Stimulated activated CD4-positive, alpha-beta T cell treated with anti-CD3 and anti-CD28 coated beads, TNF-alpha, amount 100 ng/mL, for 48 hours (primary cell): ENCODE measurements at regions not wholly inside any gene's neighbourhood (a gene's known extent, or its start where the extent isn't known, plus 50 kb on each side); places are given as distances from the start of the nearest gene placed in this dataset.

Source experiments
- DNase-seq, 3 donors: peaks; one replicate each; pipeline ENCODE4 v3.0.0-alpha.2; 2020; ENCODE audit warnings: low read depth in 3 of 3

DNA sequence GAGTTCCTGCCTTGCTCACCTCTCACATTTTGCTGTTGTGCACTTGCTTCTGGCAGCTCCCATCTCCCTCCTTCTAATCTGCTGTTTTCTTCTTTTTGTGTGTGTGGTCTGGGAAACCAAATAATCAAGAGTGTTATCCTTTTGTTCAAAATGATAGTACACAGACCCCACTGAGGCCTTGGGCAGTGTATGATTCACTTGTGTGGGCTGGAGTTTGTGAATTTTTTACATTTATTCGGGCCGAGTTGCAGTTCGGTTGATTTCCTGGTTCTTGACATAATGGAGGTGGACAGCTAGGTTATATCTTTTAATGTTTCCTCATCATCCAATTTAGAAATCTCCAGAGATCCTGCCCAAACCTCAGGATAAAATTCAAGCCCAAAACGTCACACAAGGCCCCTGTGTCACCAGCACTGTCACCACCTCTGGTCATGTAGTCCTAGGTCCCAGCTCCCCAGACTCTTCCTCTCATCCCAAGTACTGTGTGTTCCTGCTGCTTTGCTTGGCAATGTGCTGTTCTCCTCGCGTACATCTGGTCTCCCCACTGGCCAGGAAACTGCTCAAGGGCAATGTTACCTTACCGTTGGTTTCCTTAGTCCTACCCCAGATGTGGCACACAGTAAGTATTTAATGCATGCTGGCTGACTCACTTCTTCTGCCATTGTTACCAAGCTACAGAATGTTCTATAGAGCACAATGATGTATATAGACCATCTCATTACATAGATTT, 55.7 kb upstream of the PHACTR2 start:
- no peak for DNase-seq

DNA sequence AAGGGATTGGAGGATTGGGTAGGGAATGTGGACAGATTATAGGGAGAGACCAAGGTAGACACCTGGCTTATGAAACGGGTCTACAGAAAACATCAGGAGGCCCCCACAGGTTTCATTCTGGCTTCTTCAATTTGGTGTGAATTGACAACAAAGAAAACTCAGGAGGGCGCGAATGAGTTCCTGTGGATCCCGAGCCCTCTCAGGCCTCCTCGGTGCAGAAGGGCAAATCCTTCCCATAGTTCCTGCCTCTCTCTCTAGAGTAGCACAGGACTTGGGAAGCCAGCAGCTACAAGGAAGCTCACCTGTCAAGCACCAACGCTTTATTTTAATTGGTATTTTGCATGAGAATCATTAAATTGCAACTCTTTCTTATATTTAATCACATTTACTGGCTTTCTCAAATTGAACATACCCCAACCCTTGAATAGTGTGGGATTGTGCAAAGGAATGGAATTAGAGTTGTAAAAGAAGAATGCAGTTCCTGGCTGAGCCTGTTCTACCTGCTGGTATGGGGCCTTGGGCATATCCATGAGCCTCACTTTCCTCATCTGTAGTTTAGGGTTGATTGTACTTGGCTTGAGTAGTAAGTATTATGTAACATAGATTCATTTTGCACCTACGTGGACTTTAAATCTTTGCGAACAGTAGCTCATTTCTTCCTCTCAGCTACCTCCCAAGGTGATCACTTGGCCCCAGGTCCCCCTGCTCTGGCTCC, 56.4 kb upstream of the PHACTR2 start:
- DNase-seq, result no peak

DNA sequence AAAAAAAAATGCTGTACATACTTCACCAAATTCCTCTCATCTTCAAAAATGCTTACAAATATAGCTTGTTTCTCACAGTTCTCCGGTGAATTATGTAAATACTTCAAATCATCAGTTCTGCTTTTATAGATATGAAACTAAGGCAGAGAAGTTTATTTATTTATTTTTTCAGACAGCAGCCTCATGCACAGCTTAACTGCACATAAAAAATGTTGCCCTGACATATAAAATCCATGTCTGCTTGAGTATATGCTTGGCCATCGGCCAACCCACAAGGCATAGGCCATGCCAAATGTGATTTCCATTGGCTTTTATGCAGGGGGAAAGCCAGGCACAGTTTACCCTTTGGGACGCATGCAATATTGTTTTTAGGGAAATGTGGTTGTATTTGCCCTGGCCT, 57.3 kb upstream of the PHACTR2 start:
- DNase-seq, result no peak

DNA sequence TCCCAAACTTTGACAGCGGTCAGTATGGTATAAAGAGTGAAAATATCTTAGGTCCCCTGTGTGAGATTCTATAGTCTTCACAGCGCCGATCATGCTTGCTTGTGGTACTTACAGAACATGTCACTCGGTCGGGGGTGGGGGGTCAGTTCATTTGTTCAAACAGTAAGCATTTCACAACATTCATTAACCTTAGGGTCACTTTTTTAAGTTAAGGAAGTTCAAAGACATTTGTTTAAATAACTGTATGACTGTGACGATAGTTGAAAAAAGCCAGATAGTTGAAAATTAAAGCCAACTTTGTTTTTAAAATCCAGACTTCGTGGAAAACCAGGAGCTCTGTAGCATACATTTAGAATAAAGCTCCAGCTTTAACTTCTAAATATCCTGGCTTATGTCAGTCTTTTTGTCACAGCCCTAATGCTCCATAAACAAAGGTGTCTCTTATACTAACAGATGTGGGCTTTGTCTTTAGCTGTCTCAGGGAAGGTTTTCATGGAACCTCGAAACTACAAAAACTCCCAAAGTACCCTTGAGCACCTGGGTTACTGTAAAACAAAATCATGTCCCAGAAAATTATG, 57.9 kb upstream of the PHACTR2 start:
- no peak for DNase-seq

DNA sequence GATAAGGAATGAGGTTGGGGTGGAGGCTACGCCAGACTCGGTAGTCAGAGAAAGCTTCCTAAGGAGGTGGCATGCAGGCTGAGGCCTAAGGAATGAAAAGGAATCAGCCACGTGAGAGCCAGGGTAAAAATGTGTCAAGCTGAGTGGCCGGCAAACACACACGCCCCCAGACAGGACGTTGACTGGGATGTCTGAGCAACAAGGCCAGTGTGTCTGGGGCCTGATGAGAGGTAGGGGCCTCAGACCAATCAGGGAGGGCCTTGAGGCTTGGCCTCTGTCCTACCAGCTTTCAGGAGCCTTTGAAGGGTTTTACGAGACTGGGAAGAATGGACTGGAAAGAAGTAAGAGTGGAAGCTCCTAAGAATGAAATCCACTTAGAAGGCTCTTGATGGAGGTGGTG, 61.0 kb upstream of the PHACTR2 start:
- DNase-seq, result no peak

DNA sequence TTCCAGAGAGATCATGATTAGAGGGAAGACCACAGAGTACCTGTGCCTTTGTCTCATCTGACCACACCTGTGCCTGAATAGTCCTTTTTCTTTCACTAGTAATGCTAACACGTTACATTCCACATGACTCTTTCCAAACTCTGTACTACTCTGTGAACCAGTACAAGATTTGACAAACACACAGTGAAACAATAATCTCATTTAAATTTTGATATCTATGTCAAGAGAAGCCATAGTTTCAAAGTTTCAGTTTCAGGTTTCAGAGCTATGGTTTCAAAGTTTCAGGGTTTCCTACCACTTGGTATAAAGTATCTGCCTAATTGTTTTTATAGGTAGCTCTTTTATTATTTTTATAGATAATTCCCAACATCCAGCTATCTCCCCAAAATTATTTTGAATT, 62.0 kb upstream of the PHACTR2 start:
- no peak for DNase-seq

DNA sequence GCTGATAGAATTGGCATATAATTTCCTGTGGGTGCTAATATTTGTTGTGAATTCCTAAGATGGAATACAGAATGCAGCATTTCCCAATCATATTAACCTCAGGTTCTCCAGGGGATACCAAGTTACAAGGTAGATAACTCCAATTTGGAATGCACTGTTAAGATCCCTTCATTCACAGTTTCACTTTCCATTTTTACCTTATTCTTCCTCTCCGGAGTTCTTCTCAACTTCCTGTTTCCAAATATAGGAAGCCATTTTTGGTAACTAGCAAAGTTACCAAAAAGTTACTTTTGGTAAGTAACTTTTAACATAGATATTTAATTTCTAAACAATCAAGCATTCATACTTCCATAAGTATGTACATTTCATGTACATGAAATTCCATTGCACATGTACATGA, 63.5 kb upstream of the PHACTR2 start:
- DNase-seq, result no peak

DNA sequence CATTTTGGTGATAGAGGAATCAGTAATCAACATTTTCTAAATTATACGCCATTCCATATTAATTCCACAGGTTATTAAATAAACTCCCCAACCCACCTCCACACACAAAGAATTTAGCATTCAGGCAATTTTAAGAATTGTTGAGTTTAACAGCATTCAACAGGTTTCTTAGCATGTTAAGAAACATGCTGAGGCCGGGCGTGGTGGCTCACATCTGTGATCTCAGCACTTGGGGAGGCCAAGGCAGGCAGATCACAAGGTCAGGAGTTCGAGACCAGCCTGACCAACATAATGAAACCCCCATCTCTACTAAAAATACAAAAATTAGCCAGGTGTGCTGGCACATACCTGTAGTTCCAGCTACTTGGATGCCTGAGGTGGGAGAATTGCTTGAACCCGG, 64.0 kb upstream of the PHACTR2 start:
- no peak for DNase-seq

DNA sequence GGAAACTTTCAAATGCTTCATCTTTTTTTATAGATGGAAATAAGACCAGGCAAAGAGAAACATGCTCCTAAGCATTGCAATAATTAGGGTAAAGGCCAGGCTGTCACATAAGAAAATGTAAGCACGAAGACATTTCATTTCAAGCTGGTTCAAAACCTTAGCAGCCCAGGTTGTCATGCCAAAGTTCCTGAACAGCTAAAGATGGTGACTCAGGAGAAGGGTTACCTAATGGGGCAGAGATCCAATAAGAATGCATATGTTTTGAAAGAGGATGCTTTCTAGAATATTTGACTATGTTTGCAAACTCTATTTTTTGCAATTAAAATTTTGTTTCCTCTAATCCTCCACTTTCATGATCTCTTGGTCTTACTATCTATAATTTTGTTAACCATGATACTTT, 65.6 kb upstream of the PHACTR2 start:
- no peak for DNase-seq

DNA sequence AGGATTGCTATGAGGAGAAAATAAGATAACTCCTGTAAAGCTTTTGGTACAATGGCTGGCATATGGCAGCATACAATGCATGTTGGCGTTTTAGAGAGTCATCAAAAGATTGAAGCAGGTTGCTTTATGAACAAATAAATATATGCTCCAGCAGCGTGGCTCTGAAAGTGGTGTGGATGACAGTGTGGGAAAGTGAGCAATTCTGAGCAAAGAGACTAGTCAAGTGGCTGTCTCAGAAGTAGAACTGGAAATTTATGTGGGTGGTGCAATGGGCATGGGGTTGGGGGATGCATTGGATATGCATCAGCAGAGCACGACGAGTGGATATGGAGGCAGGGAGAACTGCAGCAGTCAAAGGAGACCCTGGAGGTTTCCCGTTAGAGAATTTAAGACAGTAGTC, 66.2 kb upstream of the PHACTR2 start:
- DNase-seq, result no peak

DNA sequence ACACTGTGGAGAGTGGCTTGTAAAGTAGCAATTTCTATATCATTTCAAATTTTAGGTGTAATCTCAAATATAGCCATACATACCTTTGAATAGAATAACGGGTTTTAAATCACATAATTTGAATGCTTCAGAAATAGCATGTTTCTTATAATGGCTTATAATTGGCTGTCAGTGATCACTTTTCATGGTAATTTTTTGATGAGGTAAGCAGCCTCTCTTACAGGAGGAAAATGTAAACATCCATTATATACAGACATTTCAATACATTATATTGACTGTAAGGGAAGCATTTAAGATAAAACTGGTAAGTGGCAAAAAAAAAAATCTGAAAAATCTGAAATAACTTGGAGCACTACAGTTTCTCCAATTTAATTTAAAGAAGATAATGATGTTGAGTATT, 67.8 kb upstream of the PHACTR2 start:
- no peak for DNase-seq

DNA sequence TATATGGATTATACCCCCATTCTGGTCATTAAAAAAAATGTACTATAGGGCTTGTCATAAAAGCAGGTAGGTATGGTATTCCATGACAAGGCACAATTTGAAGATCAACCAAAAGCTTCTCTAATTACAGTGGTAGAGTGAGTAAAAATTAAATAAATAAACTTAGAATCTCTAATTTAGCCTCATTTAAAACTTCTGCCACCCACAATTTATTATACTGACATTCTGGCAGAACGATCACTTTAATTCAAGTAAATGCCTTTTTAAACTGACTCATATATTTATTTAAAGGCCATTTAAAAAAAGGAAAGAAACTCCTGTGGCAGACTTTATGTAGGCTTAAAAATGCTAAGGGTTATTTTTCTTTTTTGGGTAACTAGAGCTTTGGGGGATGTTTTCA, 68.3 kb upstream of the PHACTR2 start:
- no peak for DNase-seq

DNA sequence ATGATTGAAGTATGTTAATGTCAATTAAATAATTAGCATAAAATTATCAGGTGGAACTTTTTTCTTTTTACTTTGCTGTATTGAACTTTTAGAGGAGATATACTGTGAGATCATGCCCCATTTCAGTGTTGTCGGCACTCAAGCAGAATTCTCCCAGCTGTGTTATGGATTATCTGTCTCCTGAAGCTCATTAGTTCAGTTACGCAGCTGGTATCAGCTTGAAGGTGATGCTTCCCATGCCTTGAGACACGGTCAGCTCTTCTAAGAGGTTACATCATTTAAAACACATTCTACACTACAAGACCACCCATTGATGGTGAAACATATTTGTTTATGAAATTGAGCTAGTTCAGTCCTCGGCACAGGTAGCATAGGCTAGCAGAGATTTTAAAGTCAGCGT, 68.9 kb upstream of the PHACTR2 start:
- no peak for DNase-seq

DNA sequence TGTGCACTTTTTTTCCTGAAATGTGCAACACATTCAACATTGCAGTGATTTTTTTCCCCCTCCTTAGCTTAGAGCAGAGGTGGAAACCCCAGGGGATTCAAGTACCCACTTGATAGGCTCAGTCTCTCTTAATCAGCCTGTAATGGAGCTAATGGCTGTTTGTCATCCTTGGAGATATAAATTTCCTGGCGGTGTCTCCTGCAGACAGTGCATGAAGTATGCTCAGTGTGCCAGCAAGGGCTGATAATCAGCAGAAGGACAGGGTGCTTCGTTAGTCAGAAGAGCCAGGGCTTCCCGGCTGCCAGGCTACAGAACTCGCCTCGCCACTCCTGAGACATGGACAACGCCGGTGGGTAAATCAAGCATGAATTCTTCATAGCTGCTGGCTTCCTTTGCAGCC, 69.8 kb upstream of the PHACTR2 start:
- DNase-seq, result no peak

DNA sequence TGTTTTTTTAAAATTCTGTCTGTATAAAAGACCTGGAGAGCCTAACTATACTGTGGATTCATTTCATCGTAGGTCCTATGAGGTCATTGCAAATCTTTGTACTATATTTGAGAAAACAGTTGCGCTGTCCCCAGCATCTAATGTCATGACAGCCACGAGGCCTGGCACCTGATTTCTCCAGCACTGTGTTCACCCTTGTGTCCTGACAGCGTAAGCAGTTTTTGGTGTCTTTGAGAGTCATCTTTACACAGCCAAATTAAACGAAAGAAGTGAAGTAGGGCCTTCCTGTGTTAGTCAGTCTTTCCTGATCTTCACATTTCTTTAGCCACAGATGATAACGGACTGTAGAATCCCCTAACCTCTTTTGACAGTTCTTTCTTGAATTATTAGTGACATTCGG, 70.6 kb upstream of the PHACTR2 start:
- DNase-seq, result no peak

DNA sequence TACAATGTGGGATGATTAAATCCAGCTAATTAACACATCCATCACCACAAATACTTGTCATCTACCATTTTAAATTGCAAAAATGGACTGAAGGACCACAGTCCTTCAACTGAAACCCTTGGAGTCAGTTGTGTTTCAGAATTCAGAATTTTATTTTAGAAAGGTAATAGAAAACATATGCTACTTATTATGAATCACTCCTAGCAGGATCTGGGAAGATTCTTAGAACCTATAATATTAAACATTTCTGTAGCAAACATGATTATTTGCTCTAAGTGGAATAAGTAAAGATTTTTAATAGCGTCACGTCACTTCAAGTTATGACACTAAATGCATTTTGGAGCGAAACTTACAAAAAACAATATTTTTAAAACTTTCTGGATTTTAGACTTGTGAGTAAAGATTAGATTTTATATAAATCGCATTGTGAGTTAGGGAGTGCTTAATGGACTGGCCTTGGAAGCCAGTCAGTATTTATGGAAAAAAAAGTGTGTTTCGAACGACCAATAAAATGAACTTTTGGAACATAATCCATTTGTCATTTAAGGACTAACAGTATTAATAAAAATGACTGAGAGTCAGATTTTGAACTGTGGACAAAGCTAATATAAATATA, 71.8 kb upstream of the PHACTR2 start:
- no peak for DNase-seq

DNA sequence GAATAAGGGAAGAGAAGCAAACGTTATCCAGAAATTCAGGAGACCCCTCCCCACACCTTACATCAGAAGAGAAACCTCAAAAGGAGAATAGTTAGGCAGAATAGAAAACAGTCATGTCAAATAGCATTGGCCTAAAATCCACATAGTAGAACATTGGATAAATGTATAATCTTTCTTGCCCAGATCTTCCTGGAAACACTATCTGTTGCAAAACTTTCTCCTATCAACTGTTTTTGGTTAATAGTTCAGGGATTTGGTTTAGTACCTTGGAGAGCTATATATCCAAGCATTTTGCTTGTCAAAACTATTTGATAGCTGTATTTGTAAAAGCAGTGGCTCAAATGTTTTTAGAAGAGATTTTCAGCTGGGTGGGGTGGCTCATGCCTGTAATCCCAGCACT, 74.3 kb upstream of the PHACTR2 start:
- DNase-seq, result no peak

DNA sequence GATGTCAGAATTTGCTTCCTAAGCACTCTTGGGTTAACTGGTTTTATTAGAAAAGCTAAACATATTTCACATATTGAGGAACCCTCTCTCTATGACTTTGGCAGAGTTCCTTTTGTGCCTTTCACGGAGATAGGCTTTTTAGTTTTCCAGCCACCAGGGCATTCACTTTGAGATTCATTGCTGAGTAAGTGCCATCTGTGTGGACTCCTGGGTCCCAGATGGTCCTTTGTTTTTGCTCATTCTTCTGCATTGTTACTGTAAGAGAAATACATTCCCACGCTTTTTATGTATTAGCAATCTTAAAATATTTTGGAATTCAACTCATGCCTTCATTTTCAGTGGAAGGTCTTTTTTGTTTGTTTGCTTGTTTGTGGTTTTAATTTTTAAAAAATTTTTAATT, 76.3 kb upstream of the PHACTR2 start:
- no peak for DNase-seq

DNA sequence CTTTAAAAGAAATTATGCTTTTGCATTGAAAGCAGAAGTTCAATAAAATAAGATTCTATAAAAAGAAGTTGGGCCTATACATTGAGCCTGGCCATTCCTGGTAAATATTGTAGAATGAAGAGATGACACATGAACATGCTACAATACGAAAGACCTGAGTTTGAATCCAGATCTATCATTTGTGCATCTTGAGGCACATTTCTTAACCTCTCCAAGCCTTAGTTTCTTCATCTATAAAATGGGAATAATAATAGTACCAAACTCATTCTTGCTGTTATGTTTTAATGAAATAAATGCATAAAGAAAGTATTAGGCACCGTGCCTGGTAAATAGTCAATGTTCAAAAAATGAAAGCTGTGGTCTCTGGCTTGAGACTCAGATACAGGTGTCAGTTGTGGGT, 76.9 kb upstream of the PHACTR2 start:
- DNase-seq, result no peak

DNA sequence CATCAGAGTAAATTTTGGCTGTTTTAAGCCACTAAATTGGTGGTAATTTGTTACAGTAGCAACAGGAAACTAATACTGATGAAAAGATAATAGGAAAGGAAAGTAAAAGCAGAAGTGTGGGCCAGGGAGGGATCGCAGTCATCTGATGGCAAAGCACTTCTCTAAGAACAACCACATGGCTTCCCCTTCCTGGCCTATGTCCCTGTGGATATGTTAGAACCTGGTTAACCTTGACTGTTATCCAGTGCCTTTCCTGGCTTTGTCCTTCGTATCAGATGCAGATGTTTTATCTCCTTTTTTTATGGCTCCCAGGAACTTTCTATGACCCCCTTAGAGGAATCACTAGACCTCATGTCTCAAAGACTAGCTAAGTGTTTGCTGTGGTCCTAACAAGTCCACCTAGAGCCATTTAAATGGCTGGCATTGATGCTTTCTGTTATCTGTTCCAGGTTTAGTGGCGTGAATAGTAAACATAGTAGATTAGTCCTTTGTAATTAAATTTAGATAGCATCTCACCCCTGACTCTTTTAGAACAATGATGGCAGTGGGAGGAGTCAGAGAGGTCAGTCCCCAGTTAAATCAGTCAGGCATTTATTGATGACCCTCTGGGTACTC, 79.2 kb upstream of the PHACTR2 start:
- DNase-seq, result no peak

DNA sequence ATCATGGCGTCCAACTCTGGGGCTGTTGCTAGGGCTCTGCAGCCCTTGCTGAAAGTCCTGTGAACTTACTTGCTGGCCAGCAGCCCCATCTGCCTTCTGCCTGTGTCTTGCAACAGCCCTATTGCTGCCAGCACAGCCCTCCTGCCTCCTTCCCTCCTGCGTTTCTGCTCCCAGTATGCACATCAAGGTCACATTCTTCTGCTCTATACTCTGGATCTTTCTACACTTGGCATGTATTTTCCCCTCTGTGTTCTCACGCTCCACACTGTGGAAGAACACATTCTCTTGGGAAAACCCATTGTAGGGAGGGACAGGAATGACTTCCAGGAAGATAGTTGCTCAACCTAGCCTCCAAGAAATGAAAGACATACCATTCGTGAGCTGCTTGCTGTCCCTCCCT, 80.9 kb upstream of the PHACTR2 start:
- no peak for DNase-seq

DNA sequence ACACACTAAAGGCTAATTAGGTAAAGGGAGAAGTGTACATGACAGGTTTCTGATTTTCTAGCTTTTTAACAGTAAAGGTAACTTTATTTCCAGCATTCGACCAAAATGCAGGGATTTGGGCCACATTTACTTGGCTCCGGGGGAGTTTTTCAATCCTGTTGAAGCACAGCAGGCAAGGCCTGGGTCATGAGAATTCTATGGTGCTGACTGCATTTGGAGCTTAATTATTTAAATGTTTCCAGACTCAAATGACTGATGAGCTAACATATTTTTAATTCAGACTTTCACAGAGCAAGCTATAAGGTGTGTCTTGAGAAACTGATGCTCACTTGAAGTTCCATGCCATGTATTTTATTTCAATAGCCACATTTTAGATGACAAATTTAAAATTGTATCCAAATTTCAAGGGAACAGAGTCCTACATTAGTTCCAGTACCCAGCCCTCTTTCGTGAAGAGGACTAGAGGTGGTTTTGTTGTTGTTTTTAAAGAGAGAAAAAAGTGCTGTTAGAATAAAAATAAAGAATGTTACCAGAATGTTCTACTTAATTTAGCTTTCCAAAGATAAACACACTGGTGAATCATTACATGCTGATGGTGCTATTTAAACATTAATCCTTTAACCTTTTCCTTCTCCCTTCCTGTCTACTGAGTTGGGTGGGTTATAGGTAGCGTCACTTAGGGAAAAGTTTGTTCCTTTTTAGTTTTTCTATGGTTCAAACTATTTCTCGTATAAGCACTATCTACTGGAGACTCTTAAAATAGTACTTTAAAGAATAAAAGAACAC, 82.3 kb upstream of the PHACTR2 start:
- no peak for DNase-seq
